HG03378 (cell line): ENCODE measurements at regions not wholly inside any gene's neighbourhood (a gene's known extent, or its start where the extent isn't known, plus 50 kb on each side); places are given as distances from the start of the nearest gene placed in this dataset.

Experiments
- ATAC-seq: cut with Tn5 transposase; IDR thresholded peaks from one replicate; pipeline ENCODE4 v1.9.1; 2021; ENCODE audit warnings: mild to moderate bottlenecking, moderate library complexity; ENCODE audit not compliant: unreplicated experiment

- no peak for ATAC-seq
Measured at GRCh38 chr4:19728773-19729172, 522.9 kb upstream of the SLIT2 start.

DNA sequence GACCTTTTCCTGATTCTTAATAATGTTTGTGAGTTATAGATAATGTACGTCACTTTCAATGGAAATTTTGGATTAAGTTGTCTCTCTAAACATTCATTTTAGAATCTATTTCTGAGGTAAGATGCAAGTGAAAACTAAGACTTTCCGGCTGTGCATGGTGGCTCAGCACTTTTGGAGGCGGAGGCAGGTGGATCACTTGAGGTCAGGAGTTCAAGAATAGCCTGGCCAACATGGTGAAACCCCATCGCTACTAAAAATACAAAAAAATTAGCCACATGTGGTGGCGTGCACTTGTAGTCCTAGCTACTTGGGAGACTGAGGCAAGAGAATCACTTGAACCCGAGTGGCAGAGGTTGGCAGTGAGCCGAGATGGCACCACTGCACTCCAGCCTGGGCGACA lies 524.6 kb upstream of the SLIT2 start:
- no peak for ATAC-seq

DNA sequence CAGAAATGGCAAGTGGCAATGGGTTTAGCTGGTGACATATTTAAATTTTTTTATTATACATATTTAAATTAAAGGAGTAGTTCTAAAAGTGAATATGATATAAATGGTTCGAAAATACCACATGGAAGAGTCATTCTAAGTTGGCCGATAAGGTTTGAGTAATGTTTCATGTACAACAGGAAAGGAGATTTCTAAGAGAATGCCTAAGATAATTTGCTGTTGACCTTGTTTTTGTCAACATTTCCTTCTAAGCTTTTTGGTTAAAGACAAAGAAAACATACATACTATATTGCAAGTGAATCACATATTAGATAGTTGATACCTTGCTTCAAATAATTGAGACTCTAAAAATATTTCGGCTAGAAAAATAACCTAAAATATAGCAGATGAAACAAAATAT lies 526.6 kb upstream of the SLIT2 start:
- ATAC-seq, result no peak

DNA sequence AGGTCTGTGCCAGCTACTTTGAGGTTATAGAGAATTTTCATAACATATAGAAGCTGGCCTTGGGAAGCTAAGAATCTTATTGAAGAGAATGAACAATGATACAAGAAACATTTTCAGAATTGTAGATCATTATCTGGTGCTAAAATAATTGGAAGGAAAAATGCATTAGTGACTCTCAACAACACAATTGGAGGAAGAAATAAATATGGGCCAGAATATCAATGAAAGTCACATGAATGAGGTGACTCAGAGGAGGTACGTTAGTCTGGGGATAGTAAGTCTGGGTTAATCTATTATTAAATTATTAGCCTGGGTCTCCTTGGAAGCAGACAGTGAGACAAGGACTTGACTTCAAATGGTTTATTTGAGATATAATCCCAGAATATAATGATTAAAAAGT lies 529.3 kb upstream of the SLIT2 start:
- no peak for ATAC-seq

- no peak for ATAC-seq
Measured at GRCh38 chr4:19721587-19721986, 530.1 kb upstream of the SLIT2 start.

- no peak for ATAC-seq
Measured at GRCh38 chr4:19720610-19721009, 531.1 kb upstream of the SLIT2 start.

DNA sequence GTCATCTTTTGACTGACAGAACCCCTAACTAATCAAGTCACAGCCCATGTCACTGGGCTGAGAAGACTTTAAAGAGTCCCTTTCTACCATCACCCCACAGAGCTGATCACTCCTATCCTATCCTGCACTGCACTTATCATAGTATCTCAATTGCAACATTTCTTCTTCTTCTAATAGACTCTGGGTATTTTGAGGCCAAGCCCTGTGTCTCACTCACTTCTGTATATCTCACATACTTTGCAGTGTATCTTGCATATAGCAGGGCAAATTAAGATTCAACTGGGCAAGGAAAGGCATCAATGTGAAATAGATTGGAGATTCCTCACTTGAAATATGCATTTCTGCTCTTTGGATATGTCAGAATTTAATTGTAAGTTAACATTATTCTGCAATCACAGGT lies 531.5 kb upstream of the SLIT2 start:
- no peak for ATAC-seq

DNA sequence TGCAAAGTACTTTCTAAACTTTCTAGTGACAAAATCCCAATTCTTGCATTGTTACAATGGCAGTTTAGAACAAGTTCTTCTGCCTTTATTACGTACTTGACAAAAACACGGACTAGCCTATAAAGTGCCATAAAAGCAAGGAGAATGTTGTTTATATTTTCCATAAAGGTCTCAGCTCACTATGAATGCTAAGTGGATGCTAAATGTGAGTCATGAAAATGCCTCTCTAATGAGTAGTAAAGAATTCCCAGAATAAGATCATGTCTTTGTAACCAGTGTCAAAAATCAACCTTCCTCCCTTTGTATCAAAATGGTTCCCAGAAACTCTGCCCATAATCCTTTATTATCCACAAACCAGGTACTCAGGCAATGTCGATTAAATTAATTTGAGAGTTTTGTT lies 539.8 kb upstream of the SLIT2 start:
- ATAC-seq, result no peak

GRCh38 chr4:19707876-19708275 lies 543.8 kb upstream of the SLIT2 start:
- ATAC-seq, result no peak

GRCh38 chr4:19703391-19703790 lies 548.3 kb upstream of the SLIT2 start:
- ATAC-seq, result no peak

GRCh38 chr4:19700992-19701391 lies 550.7 kb upstream of the SLIT2 start:
- ATAC-seq, result no peak

DNA sequence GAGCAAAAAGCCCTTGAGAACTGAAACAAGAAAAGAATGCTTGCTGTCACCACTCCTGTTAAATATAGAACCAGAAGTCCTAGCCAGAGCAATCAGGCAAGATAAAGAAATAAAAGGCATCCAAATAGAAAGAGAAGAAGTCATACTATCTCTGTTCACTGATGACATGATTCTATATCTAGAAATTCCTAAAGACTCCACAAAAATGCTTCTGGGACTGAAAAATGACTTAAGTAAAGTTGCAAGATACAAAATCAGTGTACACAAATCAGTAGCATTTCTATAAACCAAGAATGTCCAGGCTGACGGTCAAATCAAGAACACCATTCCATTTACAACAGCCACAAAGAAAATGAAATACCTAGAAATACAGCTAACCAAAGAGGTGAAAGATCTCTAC lies 552.7 kb upstream of the SLIT2 start:
- no peak for ATAC-seq

DNA sequence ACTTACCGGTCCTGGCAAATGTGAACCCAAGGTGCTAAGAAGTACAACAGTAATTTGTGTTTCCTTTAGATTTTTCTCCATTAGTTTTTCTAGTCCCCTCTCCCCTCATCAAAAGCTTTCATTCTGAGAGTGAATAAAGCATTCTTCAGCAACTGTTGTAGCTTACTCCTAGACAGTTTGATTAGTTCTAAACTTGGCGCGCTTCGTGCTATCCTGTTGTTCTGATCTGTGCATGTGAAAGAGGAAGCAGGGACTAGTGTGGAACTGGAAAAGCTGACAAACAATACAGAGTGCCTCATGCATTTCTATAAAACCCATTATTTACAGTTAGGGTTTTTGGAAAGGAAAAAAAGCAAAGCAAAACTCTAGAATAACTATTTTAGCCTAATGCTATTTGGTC lies 556.9 kb upstream of the SLIT2 start:
- ATAC-seq, result no peak

DNA sequence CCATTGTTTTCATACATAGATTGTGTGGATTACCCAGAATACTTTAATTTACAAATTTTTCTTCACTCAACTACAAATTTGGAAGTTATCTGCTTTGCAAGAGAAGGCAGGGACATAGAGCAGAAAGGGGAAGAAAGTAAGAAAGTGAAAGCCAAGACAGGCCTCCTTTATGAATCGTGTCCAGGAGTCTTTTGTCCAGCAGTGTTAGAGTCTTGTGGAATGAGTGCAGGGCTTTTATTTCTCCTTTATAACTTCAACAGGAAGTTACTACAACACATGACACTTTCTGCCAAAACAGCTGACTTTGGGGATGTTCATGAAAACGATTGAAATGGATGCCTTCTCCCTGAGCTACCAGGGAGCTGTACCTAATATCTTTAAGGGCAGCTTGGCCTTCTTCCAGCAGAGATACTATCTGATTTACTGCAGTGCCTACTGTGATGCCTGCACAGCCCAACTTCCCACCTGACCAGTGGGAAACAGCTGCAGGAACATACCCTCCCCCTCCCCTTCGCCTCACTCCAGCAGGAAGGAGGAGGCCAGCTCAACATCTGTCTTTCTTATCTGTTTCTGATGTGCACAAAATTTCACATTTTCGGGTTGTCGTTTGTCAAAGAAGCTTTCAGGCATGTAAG lies 557.7 kb upstream of the SLIT2 start:
- no peak for ATAC-seq

DNA sequence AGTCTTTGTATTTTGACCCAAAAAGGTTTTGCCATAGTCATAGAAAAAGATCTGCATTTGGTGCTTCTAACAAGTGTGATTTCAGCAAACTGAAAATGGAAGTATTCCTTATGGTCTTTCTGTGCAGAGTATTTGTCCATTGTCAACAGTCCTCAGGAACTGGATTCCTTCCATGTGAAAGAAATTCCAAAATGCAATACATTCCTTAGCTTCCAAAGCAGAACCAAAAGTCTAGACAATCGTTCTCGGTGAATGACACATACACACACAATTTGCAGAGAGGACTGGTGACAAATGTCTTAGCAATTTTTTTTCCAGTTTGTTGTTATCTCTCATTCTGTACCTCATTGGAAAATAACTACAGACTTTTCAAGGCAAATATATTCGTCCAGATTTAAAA lies 562.2 kb upstream of the SLIT2 start:
- no peak for ATAC-seq

DNA sequence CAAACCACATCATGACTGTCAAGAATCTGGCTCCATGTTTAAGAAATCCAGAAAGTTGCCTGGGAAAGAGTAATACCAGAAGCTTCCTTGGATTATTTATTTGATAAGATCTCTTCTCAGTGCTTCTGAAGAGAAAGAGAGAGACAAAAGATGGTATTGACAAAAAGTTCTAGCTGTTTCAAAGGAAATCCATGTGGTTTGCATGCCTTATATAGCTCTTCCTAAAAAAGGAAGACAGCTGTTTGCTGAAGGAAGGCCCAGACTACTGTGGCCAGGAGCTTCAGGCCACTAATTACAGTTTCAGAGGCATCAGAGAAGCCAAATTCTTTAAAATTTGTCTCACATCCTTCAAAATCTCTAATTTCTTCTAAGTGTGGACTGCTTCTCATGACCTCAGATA lies 565.2 kb upstream of the SLIT2 start:
- no peak for ATAC-seq

GRCh38 chr4:19684084-19684483 lies 567.6 kb upstream of the SLIT2 start:
- no peak for ATAC-seq

- ATAC-seq, result no peak
Measured at GRCh38 chr4:19683426-19683825, 568.3 kb upstream of the SLIT2 start.

DNA sequence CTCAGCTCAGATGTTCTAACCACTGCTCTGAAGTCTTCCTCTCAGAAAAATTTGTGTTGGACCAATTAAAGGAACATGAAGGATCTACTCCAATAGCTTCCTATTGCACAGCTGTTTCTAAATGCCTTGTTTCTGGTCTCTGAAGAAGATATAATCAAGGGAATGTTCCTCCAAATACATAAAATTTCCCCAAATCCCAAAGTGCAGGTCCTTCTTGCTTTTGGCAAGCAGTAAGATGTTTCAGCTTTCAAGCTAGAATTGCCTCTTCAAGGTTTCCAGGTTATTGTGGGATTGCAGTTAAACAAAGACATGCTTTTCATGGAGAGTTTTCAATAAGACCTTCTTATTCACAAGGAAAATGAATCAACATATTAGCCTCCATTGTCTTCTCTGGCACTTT lies 574.5 kb upstream of the SLIT2 start:
- ATAC-seq, result no peak

GRCh38 chr4:19675172-19675811 lies 576.4 kb upstream of the SLIT2 start:
- ATAC-seq, result no peak

- no peak for ATAC-seq
Measured at GRCh38 chr4:19659101-19659500, 592.6 kb upstream of the SLIT2 start.

DNA sequence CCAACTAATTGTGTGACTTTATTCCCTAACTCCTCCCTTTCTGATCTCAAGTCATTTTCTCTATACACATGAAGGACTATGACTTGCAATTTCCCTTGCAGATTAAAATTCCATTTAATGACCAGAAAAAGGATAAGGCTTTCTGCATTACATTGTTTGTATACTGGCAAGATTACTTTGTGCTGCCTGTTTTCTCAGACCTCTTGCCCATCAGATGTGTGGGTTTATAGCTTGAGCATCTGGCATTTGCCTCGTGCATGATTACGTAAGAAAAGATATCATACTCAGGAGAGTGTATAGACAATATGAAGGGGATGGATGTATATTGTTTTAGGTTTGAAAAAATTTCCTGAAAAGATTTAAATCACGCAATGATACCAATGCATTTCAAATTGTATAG lies 593.8 kb upstream of the SLIT2 start:
- ATAC-seq, result no peak

DNA sequence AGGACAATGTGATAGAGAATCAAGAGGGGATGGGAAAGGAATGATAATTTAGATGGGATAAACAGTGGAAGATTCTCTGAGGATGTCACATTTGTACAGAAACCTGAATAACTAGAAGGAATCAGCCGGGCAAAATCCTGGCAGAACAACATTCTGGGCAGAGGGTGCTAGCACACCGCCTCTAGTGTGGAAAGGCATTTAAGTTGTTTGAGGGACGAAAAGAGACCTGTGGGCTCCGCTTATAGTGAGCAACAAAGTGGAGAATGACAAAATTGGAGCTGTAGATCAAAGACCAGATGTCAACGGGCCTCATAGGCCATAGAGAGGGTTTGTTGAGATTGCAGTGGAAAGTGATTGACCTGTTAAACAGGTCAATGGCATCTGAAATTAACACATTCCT lies 596.0 kb upstream of the SLIT2 start:
- no peak for ATAC-seq
